ENCODE measurements at regions not wholly inside any gene's neighbourhood (a gene's known extent, or its start where the extent isn't known, plus 50 kb on each side); places are given as distances from the start of the nearest gene placed in this dataset.
"Not testable (repeated sequence)": the region's sequence is repeated elsewhere in the genome, so short reads cannot be mapped to it uniquely, and the experiment has no call there.

DNA sequence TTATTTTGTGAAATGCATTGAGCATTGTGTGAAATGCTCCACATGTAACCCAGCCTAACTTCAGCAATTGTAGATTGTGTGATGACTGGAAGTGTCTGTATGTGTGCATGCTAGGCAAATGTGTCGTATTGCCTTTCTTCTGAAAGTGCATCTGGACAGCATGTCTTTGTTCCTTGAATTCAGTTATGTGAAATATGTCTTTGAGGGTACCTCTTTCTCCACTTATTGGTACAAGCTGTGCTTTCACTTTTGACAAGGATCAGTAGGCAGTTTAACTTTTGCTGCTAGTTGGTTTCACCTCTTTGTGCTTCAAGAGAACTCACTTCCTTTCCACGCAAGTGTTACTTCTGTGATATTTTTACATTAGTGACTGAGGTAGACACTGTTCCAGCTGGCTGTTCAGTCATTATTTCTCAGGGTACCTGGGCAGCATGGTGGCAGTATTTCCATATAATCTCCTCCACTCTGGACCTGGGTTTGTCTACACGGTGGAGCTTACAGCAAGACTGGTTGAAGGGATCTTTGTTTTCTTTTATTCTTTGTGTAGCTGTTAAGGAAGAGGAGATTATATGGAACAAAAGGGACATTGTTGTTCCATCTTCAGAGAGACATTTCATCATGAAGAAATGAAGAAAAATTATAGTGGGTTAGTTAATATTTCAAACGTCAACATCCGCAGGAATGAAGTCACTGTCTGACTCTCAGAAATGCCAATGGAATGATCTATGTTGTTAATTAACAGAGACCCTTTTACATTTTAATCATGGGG is 175.4 kb downstream of the UTRN start:
- H3K27ac ChIP-seq (ENCODE audit: low read depth in 2 of 2, low read length in 1 of 2), result no peak overlapping the region
- peaks cover 0 to 2% of the 10 kb centered on the region in 2 donors for H3K36me3 ChIP-seq (ENCODE audit: control insufficient read depth in 2 of 2, insufficient read depth in 2 of 2, low read length in 1 of 2)
- WGBS, 2 donors, result 69 to 79% methylated on average over 5 of the region's 5 CpGs
- no peaks in the 10 kb centered on the region for H3K27me3 ChIP-seq (ENCODE audit: control insufficient read depth in 1 of 2, insufficient read depth in 2 of 2, low read length in 2 of 2)
- no peaks in the 10 kb centered on the region for H3K9me3 ChIP-seq (ENCODE audit: control insufficient read depth in 2 of 2, insufficient read depth in 1 of 2, low read depth in 1 of 2, low read length in 1 of 2)
- H3K4me3 ChIP-seq (ENCODE audit: low read depth in 1 of 2, low read length in 2 of 2), result no peak overlapping the region
- H3K4me1 ChIP-seq (ENCODE audit: control insufficient read depth in 2 of 2, insufficient read depth in 2 of 2, low read length in 1 of 2), result no peaks in the 10 kb centered on the region

DNA sequence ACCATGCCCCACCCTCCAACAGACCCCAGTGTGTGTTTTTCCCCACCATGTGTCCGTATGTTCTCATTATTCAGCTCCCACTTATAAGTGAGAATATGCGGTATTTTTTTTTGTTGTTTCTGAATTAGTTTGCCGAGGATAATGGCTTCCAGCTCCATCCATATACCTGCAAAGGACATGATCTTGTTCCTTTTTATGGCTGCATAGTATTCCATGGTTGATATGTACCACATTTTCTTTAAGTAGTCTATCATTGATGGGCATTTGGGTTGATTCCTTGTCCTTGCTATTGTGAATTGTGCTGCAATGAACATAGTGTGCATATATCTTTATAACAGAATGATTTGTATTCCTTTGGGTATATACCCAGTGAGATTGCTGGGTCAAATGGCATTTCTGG is 176.9 kb downstream of the UTRN start:
- 98 to 99% methylated on average over 3 of the region's 3 CpGs for WGBS, 2 donors
- Histone ChIP-seq H3K36me3 (ENCODE audit: control insufficient read depth in 2 of 2, insufficient read depth in 2 of 2, low read length in 1 of 2) (peaks cover 0 to 2% of the 10 kb centered on the region in 2 donors), H3K9me3 (ENCODE audit: control insufficient read depth in 2 of 2, insufficient read depth in 1 of 2, low read depth in 1 of 2, low read length in 1 of 2) (no peaks in the 10 kb centered on the region), H3K27me3 (ENCODE audit: control insufficient read depth in 1 of 2, insufficient read depth in 2 of 2, low read length in 2 of 2) (no peaks in the 10 kb centered on the region), H3K4me1 (ENCODE audit: control insufficient read depth in 2 of 2, insufficient read depth in 2 of 2, low read length in 1 of 2) (peaks cover 1 to 2% of the 10 kb centered on the region in 2 donors), H3K4me3 (ENCODE audit: low read depth in 1 of 2, low read length in 2 of 2) (no peak overlapping the region), H3K27ac (ENCODE audit: low read depth in 2 of 2, low read length in 1 of 2) (no peak overlapping the region)

DNA sequence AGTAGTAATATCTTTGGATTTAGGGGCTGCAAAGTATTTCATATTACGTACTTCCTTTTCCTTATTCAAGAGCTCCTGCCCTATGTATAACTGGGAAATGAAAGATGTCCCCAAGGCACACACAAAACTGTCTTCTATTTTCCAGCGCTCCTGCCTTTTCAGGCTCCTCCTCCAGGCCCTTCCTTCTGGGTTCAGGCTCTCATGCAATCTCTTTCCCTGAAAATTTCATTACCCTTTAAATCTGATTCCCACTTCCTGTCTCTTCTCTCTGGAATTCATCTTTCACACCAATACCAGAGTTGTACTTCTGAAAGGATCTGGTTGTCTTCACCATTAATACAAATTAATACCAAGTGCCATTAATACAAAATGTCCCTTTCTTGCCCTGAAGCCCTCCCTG is 181.6 kb downstream of the UTRN start:
- H3K27me3 ChIP-seq (ENCODE audit: control insufficient read depth in 1 of 2, insufficient read depth in 2 of 2, low read length in 2 of 2), result no peaks in the 10 kb centered on the region
- H3K4me1 ChIP-seq (ENCODE audit: control insufficient read depth in 2 of 2, insufficient read depth in 2 of 2, low read length in 1 of 2), result peaks cover 3 to 9% of the 10 kb centered on the region in 2 donors
- H3K4me3 ChIP-seq (ENCODE audit: low read depth in 1 of 2, low read length in 2 of 2), result no peak overlapping the region
- WGBS, 2 donors, result 91% methylated on average over 2 of the region's 2 CpGs
- peaks cover 2 to 6% of the 10 kb centered on the region in 2 donors for H3K36me3 ChIP-seq (ENCODE audit: control insufficient read depth in 2 of 2, insufficient read depth in 2 of 2, low read length in 1 of 2)
- H3K9me3 ChIP-seq (ENCODE audit: control insufficient read depth in 2 of 2, insufficient read depth in 1 of 2, low read depth in 1 of 2, low read length in 1 of 2), result no peaks in the 10 kb centered on the region
- H3K27ac ChIP-seq (ENCODE audit: low read depth in 2 of 2, low read length in 1 of 2), result no peak overlapping the region

DNA sequence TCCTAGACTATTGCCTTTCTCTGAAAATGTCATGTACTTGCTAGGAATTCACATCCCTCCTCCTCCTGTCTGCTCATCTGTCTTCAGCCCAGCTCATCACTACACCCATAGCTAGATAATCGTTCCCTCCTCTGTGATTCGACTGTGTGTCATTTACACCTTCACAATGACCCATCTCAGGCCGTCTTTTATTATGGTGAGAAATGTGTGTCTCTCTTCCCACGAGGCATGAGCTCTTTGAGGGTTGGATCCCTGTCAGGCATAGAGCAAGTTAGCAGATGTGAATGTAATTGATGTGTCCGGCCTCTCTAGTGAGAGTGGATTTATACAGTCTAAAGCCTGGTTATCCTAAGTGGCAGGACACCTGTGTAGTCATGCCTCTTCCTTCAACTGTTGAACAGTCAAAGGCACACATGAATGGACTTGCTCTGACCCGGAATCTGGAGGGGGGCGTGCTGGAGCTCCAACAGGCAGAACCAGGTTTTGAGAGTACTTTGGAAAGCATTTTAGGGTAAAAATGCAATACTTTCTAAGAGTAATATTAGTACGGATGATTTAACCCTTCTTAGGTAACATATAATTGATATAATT is 182.1 kb downstream of the UTRN start:
- H3K36me3 ChIP-seq (ENCODE audit: control insufficient read depth in 2 of 2, insufficient read depth in 2 of 2, low read length in 1 of 2), result peaks cover 2 to 6% of the 10 kb centered on the region in 2 donors
- no peaks in the 10 kb centered on the region for H3K9me3 ChIP-seq (ENCODE audit: control insufficient read depth in 2 of 2, insufficient read depth in 1 of 2, low read depth in 1 of 2, low read length in 1 of 2)
- H3K4me3 ChIP-seq (ENCODE audit: low read depth in 1 of 2, low read length in 2 of 2), result no peak overlapping the region
- no peaks in the 10 kb centered on the region for H3K27me3 ChIP-seq (ENCODE audit: control insufficient read depth in 1 of 2, insufficient read depth in 2 of 2, low read length in 2 of 2)
- H3K27ac ChIP-seq (ENCODE audit: low read depth in 2 of 2, low read length in 1 of 2), result no peak overlapping the region
- peaks cover 3 to 9% of the 10 kb centered on the region in 2 donors for H3K4me1 ChIP-seq (ENCODE audit: control insufficient read depth in 2 of 2, insufficient read depth in 2 of 2, low read length in 1 of 2)
- 55 to 63% methylated on average over 8 of the region's 8 CpGs for WGBS, 2 donors

DNA sequence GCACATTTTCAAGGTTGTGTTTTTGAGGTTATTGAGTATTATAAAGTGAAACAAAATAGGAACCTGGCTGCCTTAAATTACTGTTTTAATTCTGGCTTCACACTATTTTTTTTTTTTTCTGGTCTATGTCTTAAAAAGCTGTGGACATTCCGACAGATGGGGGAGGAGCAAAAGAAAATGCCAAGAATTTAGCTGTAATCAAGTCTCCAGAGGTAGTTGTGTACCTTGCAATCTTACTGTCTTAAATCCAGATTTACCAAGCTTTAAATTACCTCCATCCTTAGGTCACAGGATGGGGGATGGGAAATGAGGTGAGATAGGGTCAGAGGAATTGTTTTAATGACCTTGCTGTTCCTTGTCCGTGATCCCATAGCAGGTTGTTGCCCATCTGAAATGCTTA is 182.8 kb downstream of the UTRN start:
- H3K36me3 ChIP-seq (ENCODE audit: control insufficient read depth in 2 of 2, insufficient read depth in 2 of 2, low read length in 1 of 2), result peaks cover 2 to 6% of the 10 kb centered on the region in 2 donors
- H3K27me3 ChIP-seq (ENCODE audit: control insufficient read depth in 1 of 2, insufficient read depth in 2 of 2, low read length in 2 of 2), result no peaks in the 10 kb centered on the region
- H3K4me1 ChIP-seq (ENCODE audit: control insufficient read depth in 2 of 2, insufficient read depth in 2 of 2, low read length in 1 of 2), result peaks cover 3 to 9% of the 10 kb centered on the region in 2 donors
- WGBS, 2 donors, result 84 to 85% methylated on average over 2 of the region's 2 CpGs
- no peak overlapping the region for H3K4me3 ChIP-seq (ENCODE audit: low read depth in 1 of 2, low read length in 2 of 2)
- H3K27ac ChIP-seq (ENCODE audit: low read depth in 2 of 2, low read length in 1 of 2), result no peak overlapping the region
- H3K9me3 ChIP-seq (ENCODE audit: control insufficient read depth in 2 of 2, insufficient read depth in 1 of 2, low read depth in 1 of 2, low read length in 1 of 2), result no peaks in the 10 kb centered on the region

DNA sequence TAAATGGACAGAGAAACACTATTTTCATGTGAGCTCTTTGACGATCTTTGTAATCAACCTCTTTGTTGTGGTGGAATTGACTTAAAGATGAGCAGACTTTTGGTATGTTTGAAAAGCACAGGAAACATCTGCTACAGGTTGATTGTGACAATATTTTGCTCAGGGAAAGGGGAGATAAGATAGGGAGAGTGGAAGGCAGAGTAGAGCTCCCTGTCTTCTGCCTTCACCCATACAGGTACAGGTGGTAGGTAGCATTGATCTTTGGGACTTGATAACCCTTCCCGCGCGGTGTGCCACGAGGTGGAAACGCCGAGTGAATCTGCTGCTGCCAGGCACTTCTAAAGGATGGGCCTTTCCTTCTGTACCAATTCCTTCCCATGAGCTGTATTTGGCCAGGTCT is 183.6 kb downstream of the UTRN start:
- H3K36me3 ChIP-seq (ENCODE audit: control insufficient read depth in 2 of 2, insufficient read depth in 2 of 2, low read length in 1 of 2), result peaks cover 2 to 6% of the 10 kb centered on the region in 2 donors
- no peak overlapping the region for H3K4me3 ChIP-seq (ENCODE audit: low read depth in 1 of 2, low read length in 2 of 2)
- H3K4me1 ChIP-seq (ENCODE audit: control insufficient read depth in 2 of 2, insufficient read depth in 2 of 2, low read length in 1 of 2), result peaks cover 3 to 9% of the 10 kb centered on the region in 2 donors
- no peak overlapping the region for H3K27ac ChIP-seq (ENCODE audit: low read depth in 2 of 2, low read length in 1 of 2)
- H3K9me3 ChIP-seq (ENCODE audit: control insufficient read depth in 2 of 2, insufficient read depth in 1 of 2, low read depth in 1 of 2, low read length in 1 of 2), result no peaks in the 10 kb centered on the region
- no peaks in the 10 kb centered on the region for H3K27me3 ChIP-seq (ENCODE audit: control insufficient read depth in 1 of 2, insufficient read depth in 2 of 2, low read length in 2 of 2)
- 77 to 85% methylated on average over 7 of the region's 7 CpGs for WGBS, 2 donors

DNA sequence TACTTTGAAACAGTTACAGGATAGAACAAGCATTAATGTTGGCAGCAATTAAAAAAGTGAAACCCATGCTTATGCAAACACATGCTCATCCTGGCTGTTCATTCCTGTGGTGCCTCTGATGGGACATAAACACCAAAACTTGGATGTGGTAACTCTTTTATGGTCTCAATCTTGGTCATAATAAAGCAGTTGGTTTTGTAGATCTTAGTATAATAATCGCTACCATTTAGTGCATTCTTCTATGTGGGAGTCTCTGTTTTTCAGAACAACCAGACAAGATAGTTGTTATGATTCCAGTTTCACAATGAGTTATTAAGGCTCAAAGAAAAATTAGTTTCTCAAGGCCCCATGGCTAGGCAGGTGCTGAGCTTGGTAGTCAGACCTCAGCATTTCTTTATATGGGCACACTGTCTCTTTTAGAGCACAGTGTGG is 184.0 kb downstream of the UTRN start:
- no peaks in the 10 kb centered on the region for H3K27me3 ChIP-seq (ENCODE audit: control insufficient read depth in 1 of 2, insufficient read depth in 2 of 2, low read length in 2 of 2)
- H3K4me3 ChIP-seq (ENCODE audit: low read depth in 1 of 2, low read length in 2 of 2), result no peak overlapping the region
- no peak overlapping the region for H3K27ac ChIP-seq (ENCODE audit: low read depth in 2 of 2, low read length in 1 of 2)
- WGBS, 2 donors, result 92 to 93% methylated on average over 1 of the region's 1 CpG
- peaks cover 2 to 6% of the 10 kb centered on the region in 2 donors for H3K36me3 ChIP-seq (ENCODE audit: control insufficient read depth in 2 of 2, insufficient read depth in 2 of 2, low read length in 1 of 2)
- no peaks in the 10 kb centered on the region for H3K9me3 ChIP-seq (ENCODE audit: control insufficient read depth in 2 of 2, insufficient read depth in 1 of 2, low read depth in 1 of 2, low read length in 1 of 2)
- peaks cover 3 to 9% of the 10 kb centered on the region in 2 donors for H3K4me1 ChIP-seq (ENCODE audit: control insufficient read depth in 2 of 2, insufficient read depth in 2 of 2, low read length in 1 of 2)

DNA sequence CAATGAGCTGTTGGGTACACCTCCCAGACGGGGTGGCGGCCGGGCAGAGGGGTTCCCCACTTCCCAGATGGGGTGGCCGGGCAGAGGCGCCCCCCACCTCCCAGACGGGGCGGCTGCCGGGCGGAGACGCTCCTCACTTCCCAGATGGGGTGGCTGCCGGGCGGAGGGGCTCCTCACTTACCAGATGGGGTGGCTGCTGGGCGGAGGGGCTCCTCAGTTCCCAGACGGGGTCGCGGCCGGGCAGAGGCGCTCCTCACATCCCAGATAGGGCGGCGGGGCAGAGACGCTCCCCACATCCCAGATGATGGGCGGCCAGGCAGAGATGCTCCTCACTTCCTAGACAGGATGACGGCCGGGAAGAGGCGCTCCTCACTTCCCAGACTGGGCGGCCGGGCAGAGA is 185.1 kb downstream of the UTRN start:
- not testable (repeated sequence) for H3K9me3 ChIP-seq (ENCODE audit: control insufficient read depth in 2 of 2, insufficient read depth in 1 of 2, low read depth in 1 of 2, low read length in 1 of 2); H3K4me1 ChIP-seq (ENCODE audit: control insufficient read depth in 2 of 2, insufficient read depth in 2 of 2, low read length in 1 of 2); H3K4me3 ChIP-seq (ENCODE audit: low read depth in 1 of 2, low read length in 2 of 2); H3K36me3 ChIP-seq (ENCODE audit: control insufficient read depth in 2 of 2, insufficient read depth in 2 of 2, low read length in 1 of 2); H3K27ac ChIP-seq (ENCODE audit: low read depth in 2 of 2, low read length in 1 of 2); H3K27me3 ChIP-seq (ENCODE audit: control insufficient read depth in 1 of 2, insufficient read depth in 2 of 2, low read length in 2 of 2)
- WGBS, 2 donors, result 98 to 99% methylated on average over 24 to 27 of the region's 27 CpGs

DNA sequence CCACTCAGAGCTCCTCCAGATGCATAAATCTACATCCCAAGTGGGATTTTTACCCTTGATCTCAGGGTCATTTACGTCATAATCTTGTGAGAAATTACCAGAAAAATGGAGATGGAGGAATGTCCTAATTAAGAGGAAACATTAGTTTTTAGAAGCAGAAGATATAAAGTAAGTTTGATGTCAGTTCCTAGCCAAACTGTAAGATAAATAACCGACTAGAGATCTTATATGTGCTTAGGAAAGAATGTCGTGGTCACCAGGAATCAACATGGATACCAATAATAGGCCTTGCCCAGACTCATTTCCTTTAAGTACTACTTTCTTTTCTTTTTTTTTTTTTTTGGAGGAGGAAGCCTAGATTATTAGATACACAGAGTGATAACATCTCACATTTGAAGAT is 186.9 kb downstream of the UTRN start:
- peaks cover 2 to 7% of the 10 kb centered on the region in 2 donors for H3K4me1 ChIP-seq (ENCODE audit: control insufficient read depth in 2 of 2, insufficient read depth in 2 of 2, low read length in 1 of 2)
- 74 to 85% methylated on average over 3 of the region's 3 CpGs for WGBS, 2 donors
- H3K9me3 ChIP-seq (ENCODE audit: control insufficient read depth in 2 of 2, insufficient read depth in 1 of 2, low read depth in 1 of 2, low read length in 1 of 2), result no peaks in the 10 kb centered on the region
- no peaks in the 10 kb centered on the region for H3K27me3 ChIP-seq (ENCODE audit: control insufficient read depth in 1 of 2, insufficient read depth in 2 of 2, low read length in 2 of 2)
- peaks cover 6% of the 10 kb centered on the region in 2 donors for H3K36me3 ChIP-seq (ENCODE audit: control insufficient read depth in 2 of 2, insufficient read depth in 2 of 2, low read length in 1 of 2)
- no peak overlapping the region for H3K27ac ChIP-seq (ENCODE audit: low read depth in 2 of 2, low read length in 1 of 2)
- no peak overlapping the region for H3K4me3 ChIP-seq (ENCODE audit: low read depth in 1 of 2, low read length in 2 of 2)

DNA sequence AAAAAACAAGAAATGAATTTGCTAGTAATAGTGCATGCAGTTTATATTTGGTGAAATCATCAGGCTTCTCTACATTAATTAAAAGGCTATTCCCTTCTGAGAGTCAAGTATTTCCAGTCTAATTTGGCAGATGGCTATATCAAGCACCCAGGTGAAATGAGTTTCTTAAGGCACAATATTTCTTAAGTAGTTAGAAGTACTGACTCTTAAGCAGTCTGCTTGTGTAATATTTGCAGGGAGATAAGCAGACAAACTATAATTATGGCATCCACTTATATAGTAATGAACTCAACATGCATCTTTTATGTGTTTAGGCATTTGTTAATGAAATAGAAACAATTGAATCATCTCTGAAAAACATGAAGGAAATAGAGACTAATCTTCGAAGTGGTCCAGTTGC is 189.2 kb downstream of the UTRN start:
- Histone ChIP-seq H3K4me1 (ENCODE audit: control insufficient read depth in 2 of 2, insufficient read depth in 2 of 2, low read length in 1 of 2) (no peaks in the 10 kb centered on the region), H3K9me3 (ENCODE audit: control insufficient read depth in 2 of 2, insufficient read depth in 1 of 2, low read depth in 1 of 2, low read length in 1 of 2) (no peaks in the 10 kb centered on the region), H3K4me3 (ENCODE audit: low read depth in 1 of 2, low read length in 2 of 2) (no peak overlapping the region), H3K36me3 (ENCODE audit: control insufficient read depth in 2 of 2, insufficient read depth in 2 of 2, low read length in 1 of 2) (peaks cover 4% of the 10 kb centered on the region in 2 donors), H3K27me3 (ENCODE audit: control insufficient read depth in 1 of 2, insufficient read depth in 2 of 2, low read length in 2 of 2) (no peaks in the 10 kb centered on the region), H3K27ac (ENCODE audit: low read depth in 2 of 2, low read length in 1 of 2) (no peak overlapping the region)
- WGBS, 2 donors, result 85 to 94% methylated on average over 1 of the region's 1 CpG
